Fibroblast of pulmonary artery (primary cell): ENCODE measurements at regions not wholly inside any gene's neighbourhood (a gene's known extent, or its start where the extent isn't known, plus 50 kb on each side); places are given as distances from the start of the nearest gene placed in this dataset.

Experiments
- DNase-seq: peaks from one replicate; pipeline ENCODE4 v3.0.0-alpha.2; 2010; ENCODE audit warnings: low read depth
- H3K4me3 ChIP-seq: replicated peaks from 2 replicates; pipeline ENCODE4 v1.5.1; 2011; ENCODE audit warnings: low read depth, mild to moderate bottlenecking, control low read depth, low read length, moderate library complexity
- CTCF ChIP-seq: IDR thresholded peaks from 2 replicates; pipeline ENCODE4 v1.5.1; 2011; ENCODE audit warnings: mild to moderate bottlenecking, control low read depth, low read length, inconsistent platforms; ENCODE audit errors: missing control alignments

- no peak for TF ChIP-seq CTCF
- no peak for DNase-seq
- no peak overlapping the region for H3K4me3 ChIP-seq
Observed at GRCh38 chr18:22267225-22267624, 97.8 kb downstream of the GATA6 start.

GRCh38 chr18:22265838-22266237 lies 96.4 kb downstream of the GATA6 start:
- no peak for TF ChIP-seq CTCF
- no peak overlapping the region for H3K4me3 ChIP-seq
- no peak for DNase-seq

GRCh38 chr18:22260208-22260820 lies 90.9 kb downstream of the GATA6 start:
- no peak for DNase-seq
- TF ChIP-seq CTCF, result no peak

GRCh38 chr18:22257022-22257543 lies 87.7 kb downstream of the GATA6 start:
- DNase-seq, result no peak
- H3K4me3 ChIP-seq, result no peak overlapping the region
- TF ChIP-seq CTCF, result no peak

More at GRCh38 chr18:22260208-22260820, 90.9 kb downstream of the GATA6 start:
- H3K4me3 ChIP-seq, result no peak overlapping the region

GRCh38 chr18:22254088-22254487 lies 84.7 kb downstream of the GATA6 start:
- H3K4me3 ChIP-seq, result no peak overlapping the region
- TF ChIP-seq CTCF, result no peak
- DNase-seq, result no peak

- no peak for TF ChIP-seq CTCF
- no peak overlapping the region for H3K4me3 ChIP-seq
- DNase-seq, result peak; percentile 10
Observed at GRCh38 chr18:22253676-22254075, 84.3 kb downstream of the GATA6 start.

GRCh38 chr18:22253156-22253555 lies 83.8 kb downstream of the GATA6 start:
- no peak for TF ChIP-seq CTCF
- peak; percentile 58 for DNase-seq
- no peak overlapping the region for H3K4me3 ChIP-seq
